ENCODE measurements at regions not wholly inside any gene's neighbourhood (a gene's known extent, or its start where the extent isn't known, plus 50 kb on each side); places are given as distances from the start of the nearest gene placed in this dataset.
"Not testable (repeated sequence)": the region's sequence is repeated elsewhere in the genome, so short reads cannot be mapped to it uniquely, and the experiment has no call there.

GRCh38 chr5:96302174-96302738, 130.8 kb downstream of the PCSK1 start:
- Mint-ChIP-seq H3K27ac (no peak overlapping the region), H3K27me3 (peaks cover 1% of the 10 kb centered on the region), H3K36me3 (no peaks in the 10 kb centered on the region), H3K9me3 (ENCODE audit: low read depth) (peaks cover 9% of the 10 kb centered on the region), H3K4me1 (ENCODE audit: low read depth) (no peaks in the 10 kb centered on the region), H3K4me3 (no peak overlapping the region)

DNA sequence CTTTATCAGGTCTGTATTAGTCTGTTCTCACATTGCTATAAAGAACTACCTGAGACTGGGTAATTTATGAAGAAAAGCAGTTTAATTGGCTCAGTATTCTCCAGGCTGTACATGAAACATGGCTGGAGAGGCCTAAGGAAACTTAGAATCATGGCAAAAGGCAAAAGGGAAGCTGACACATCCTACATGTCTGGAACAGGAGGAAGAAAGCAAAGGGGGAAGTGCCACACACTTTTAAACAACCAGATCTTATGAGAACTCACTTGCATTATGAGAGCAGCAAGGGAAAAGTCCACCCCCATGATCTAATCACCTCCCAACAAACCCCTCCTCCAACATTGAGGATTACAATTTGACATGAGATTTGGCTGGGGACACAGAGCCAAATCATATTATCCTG, 132.1 kb downstream of the PCSK1 start:
- H3K9me3 Mint-ChIP-seq (ENCODE audit: low read depth), result peaks cover 9% of the 10 kb centered on the region
- H3K27ac Mint-ChIP-seq, result no peak overlapping the region
- no peak overlapping the region for H3K4me3 Mint-ChIP-seq
- H3K27me3 Mint-ChIP-seq, result peaks cover 1% of the 10 kb centered on the region
- H3K36me3 Mint-ChIP-seq, result no peaks in the 10 kb centered on the region
- no peaks in the 10 kb centered on the region for H3K4me1 Mint-ChIP-seq (ENCODE audit: low read depth)

GRCh38 chr5:96297867-96298266, 135.2 kb downstream of the PCSK1 start:
- Mint-ChIP-seq H3K4me3 (no peak overlapping the region), H3K27ac (no peak overlapping the region), H3K9me3 (ENCODE audit: low read depth) (peaks cover 4% of the 10 kb centered on the region), H3K27me3 (no peaks in the 10 kb centered on the region), H3K4me1 (ENCODE audit: low read depth) (no peaks in the 10 kb centered on the region), H3K36me3 (no peaks in the 10 kb centered on the region)

- H3K9me3 Mint-ChIP-seq (ENCODE audit: low read depth), result no peaks in the 10 kb centered on the region
- peaks cover 3% of the 10 kb centered on the region for H3K27me3 Mint-ChIP-seq
- no peaks in the 10 kb centered on the region for H3K4me1 Mint-ChIP-seq (ENCODE audit: low read depth)
- no peak overlapping the region for H3K4me3 Mint-ChIP-seq
- no peaks in the 10 kb centered on the region for H3K36me3 Mint-ChIP-seq
- H3K27ac Mint-ChIP-seq, result no peak overlapping the region
Observed at GRCh38 chr5:96297290-96297689, 135.8 kb downstream of the PCSK1 start.

DNA sequence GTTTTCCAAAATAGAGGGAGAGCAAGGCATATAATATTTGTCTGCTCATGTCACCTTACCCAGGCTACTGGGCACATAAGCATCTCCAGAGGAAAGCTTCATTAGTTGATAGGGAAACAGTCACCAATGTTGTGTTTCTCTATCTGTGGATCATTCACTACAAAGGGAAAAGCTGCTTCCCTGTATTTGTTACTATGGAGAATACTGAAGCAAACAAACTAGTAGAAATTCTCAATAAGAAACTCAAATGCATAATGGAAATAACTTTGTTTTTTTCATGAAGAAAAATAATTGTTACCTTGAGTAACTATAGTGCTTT, 138.2 kb downstream of the PCSK1 start:
- H3K27me3 Mint-ChIP-seq, result peaks cover 8% of the 10 kb centered on the region
- no peak overlapping the region for H3K27ac Mint-ChIP-seq
- H3K4me3 Mint-ChIP-seq, result no peak overlapping the region
- no peaks in the 10 kb centered on the region for H3K4me1 Mint-ChIP-seq (ENCODE audit: low read depth)
- H3K9me3 Mint-ChIP-seq (ENCODE audit: low read depth), result no peaks in the 10 kb centered on the region
- H3K36me3 Mint-ChIP-seq, result no peaks in the 10 kb centered on the region

GRCh38 chr5:96293966-96294883, 138.8 kb downstream of the PCSK1 start:
- Mint-ChIP-seq H3K4me1 (ENCODE audit: low read depth) (no peaks in the 10 kb centered on the region), H3K4me3 (no peak overlapping the region), H3K27ac (no peak overlapping the region), H3K36me3 (no peaks in the 10 kb centered on the region), H3K27me3 (peaks cover 9% of the 10 kb centered on the region), H3K9me3 (ENCODE audit: low read depth) (no peaks in the 10 kb centered on the region)

- H3K27ac Mint-ChIP-seq, result no peak overlapping the region
- peaks cover 9% of the 10 kb centered on the region for H3K27me3 Mint-ChIP-seq
- no peaks in the 10 kb centered on the region for H3K9me3 Mint-ChIP-seq (ENCODE audit: low read depth)
- H3K36me3 Mint-ChIP-seq, result no peaks in the 10 kb centered on the region
- H3K4me3 Mint-ChIP-seq, result no peak overlapping the region
- no peaks in the 10 kb centered on the region for H3K4me1 Mint-ChIP-seq (ENCODE audit: low read depth)
Observed at GRCh38 chr5:96292582-96293247, 140.3 kb downstream of the PCSK1 start.

DNA sequence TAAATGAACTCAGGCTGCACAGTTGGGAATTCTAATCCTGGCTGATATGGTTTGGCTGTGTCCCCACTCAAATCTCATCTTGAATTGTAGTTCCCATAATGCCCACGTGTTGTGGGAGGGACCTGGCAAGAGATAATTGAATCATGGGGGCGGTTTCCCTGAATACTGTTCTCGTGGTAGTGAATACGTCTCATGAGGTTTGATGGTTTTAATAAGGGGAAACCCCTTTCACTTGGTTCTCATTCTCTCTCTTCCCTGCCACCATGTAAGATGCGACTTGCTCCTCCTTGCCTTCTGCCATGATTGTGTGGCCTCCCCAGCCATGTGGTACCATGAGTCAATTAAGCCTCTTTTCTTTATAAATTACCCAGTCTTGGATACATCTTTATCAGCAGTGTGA, 143.8 kb downstream of the PCSK1 start:
- not testable (repeated sequence) for H3K27ac Mint-ChIP-seq; H3K4me1 Mint-ChIP-seq (ENCODE audit: low read depth); H3K4me3 Mint-ChIP-seq; H3K36me3 Mint-ChIP-seq; H3K9me3 Mint-ChIP-seq (ENCODE audit: low read depth)
- H3K27me3 Mint-ChIP-seq, result peaks cover 17% of the 10 kb centered on the region

- H3K9me3 Mint-ChIP-seq (ENCODE audit: low read depth), result no peaks in the 10 kb centered on the region
- peaks cover 20% of the 10 kb centered on the region for H3K27me3 Mint-ChIP-seq
- no peak overlapping the region for H3K4me3 Mint-ChIP-seq
- no peaks in the 10 kb centered on the region for H3K4me1 Mint-ChIP-seq (ENCODE audit: low read depth)
- H3K36me3 Mint-ChIP-seq, result no peaks in the 10 kb centered on the region
- no peak overlapping the region for H3K27ac Mint-ChIP-seq
Observed at GRCh38 chr5:96288845-96289185, 144.2 kb downstream of the PCSK1 start.

- H3K27me3 Mint-ChIP-seq, result peaks cover 24% of the 10 kb centered on the region
- H3K4me3 Mint-ChIP-seq, result no peak overlapping the region
- no peaks in the 10 kb centered on the region for H3K9me3 Mint-ChIP-seq (ENCODE audit: low read depth)
- H3K27ac Mint-ChIP-seq, result no peak overlapping the region
- H3K4me1 Mint-ChIP-seq (ENCODE audit: low read depth), result no peaks in the 10 kb centered on the region
- H3K36me3 Mint-ChIP-seq, result no peaks in the 10 kb centered on the region
Observed at GRCh38 chr5:96288166-96288844, 144.7 kb downstream of the PCSK1 start.

DNA sequence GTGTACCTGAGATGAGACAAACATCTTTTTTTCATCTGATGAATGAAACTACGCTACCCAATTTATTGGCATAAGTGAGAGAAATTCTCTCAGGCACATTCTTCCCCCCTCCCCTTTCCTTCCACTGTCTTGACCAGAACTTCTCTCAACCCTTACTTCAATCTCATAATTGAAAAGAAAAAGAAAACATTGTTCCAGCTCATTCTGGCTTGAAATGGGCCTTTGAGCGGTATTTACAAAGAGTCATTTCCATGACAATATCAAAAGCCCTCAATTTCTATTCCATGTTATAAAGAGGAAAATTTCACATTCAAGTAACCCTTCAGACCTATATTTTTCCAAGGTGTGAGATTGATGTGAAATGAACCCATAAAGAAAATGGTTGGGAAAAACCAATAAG, 145.9 kb downstream of the PCSK1 start:
- no peaks in the 10 kb centered on the region for H3K36me3 Mint-ChIP-seq
- no peak overlapping the region for H3K27ac Mint-ChIP-seq
- H3K27me3 Mint-ChIP-seq, result peaks cover 21% of the 10 kb centered on the region
- H3K4me1 Mint-ChIP-seq (ENCODE audit: low read depth), result no peaks in the 10 kb centered on the region
- no peaks in the 10 kb centered on the region for H3K9me3 Mint-ChIP-seq (ENCODE audit: low read depth)
- H3K4me3 Mint-ChIP-seq, result no peak overlapping the region

- Mint-ChIP-seq H3K27ac (no peak overlapping the region), H3K4me3 (no peak overlapping the region), H3K4me1 (ENCODE audit: low read depth) (no peaks in the 10 kb centered on the region), H3K27me3 (peaks cover 26% of the 10 kb centered on the region), H3K9me3 (ENCODE audit: low read depth) (no peaks in the 10 kb centered on the region), H3K36me3 (no peaks in the 10 kb centered on the region)
Observed at GRCh38 chr5:96285823-96286222, 147.2 kb downstream of the PCSK1 start.

DNA sequence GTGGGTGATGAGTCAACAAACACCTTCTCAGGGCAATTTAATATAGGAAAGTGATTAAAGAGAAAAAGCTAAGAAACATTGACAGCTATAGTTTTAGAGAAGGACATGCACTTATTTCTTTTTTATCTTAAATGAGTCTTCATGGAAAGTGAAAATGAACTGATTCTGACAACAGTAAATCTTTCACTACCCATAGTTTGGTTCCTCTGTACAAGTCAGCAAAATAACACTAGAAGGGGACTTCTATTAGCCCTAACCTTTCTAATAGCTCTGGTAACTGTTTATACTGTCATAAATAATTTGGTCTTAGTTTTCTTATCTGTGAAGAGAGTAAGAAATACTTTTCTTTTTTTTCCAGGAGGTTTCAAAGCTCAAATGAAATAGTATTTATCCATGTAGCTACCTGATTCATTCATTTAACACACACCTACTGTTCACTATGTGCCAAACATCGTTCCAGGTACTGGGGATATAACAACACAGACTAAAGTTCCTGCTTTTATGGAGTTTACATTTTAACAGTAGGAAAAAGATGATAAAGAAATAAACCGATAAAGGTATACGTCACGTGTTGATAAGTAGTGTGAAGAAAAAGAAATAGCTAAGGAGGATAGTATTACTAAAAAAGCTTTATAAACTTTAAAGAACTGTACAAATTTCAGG, 148.2 kb downstream of the PCSK1 start:
- H3K27ac Mint-ChIP-seq, result no peak overlapping the region
- no peaks in the 10 kb centered on the region for H3K9me3 Mint-ChIP-seq (ENCODE audit: low read depth)
- no peak overlapping the region for H3K4me3 Mint-ChIP-seq
- H3K4me1 Mint-ChIP-seq (ENCODE audit: low read depth), result no peaks in the 10 kb centered on the region
- peaks cover 26% of the 10 kb centered on the region for H3K27me3 Mint-ChIP-seq
- H3K36me3 Mint-ChIP-seq, result no peaks in the 10 kb centered on the region

GRCh38 chr5:96283589-96283988, 149.5 kb downstream of the PCSK1 start:
- Mint-ChIP-seq H3K27ac (no peak overlapping the region), H3K9me3 (ENCODE audit: low read depth) (no peaks in the 10 kb centered on the region), H3K27me3 (peaks cover 24% of the 10 kb centered on the region), H3K36me3 (no peaks in the 10 kb centered on the region), H3K4me3 (no peak overlapping the region), H3K4me1 (ENCODE audit: low read depth) (no peaks in the 10 kb centered on the region)

DNA sequence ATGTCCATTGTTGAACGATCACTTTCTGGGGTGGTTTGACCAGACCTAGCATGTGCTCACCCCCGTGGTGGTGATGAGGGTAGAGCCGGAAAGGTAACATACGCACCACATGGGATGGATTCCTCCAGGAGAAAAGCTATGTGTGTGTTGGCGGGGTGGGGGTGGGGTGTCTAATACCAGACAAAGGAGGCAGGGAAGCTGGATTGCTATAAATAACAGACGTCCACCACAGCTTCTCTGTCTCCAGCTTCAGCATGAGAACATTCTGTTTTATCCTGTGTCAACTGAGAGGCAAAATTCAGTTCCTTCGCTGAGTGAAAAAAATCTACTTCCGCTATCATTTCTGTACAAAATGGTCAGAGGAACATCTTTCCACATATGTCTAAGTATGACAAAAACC, 151.0 kb downstream of the PCSK1 start:
- H3K36me3 Mint-ChIP-seq, result no peaks in the 10 kb centered on the region

More for the DNA sequence above, 151.0 kb downstream of the PCSK1 start:
- Mint-ChIP-seq H3K27ac (no peak overlapping the region), H3K4me1 (ENCODE audit: low read depth) (no peaks in the 10 kb centered on the region), H3K27me3 (peaks cover 24% of the 10 kb centered on the region), H3K4me3 (no peak overlapping the region), H3K9me3 (ENCODE audit: low read depth) (no peaks in the 10 kb centered on the region)

Data from activated naive CD8-positive, alpha-beta T cell (primary cell).